IPS-NIHi7 (cell line): ENCODE measurements at regions not wholly inside any gene's neighbourhood (a gene's known extent, or its start where the extent isn't known, plus 50 kb on each side); places are given as distances from the start of the nearest gene placed in this dataset.

Experiments
- DNase-seq: peaks from one replicate; pipeline ENCODE4 v3.0.0; 2012; ENCODE audit warnings: mixed read lengths; ENCODE audit errors: extremely low spot score

DNA sequence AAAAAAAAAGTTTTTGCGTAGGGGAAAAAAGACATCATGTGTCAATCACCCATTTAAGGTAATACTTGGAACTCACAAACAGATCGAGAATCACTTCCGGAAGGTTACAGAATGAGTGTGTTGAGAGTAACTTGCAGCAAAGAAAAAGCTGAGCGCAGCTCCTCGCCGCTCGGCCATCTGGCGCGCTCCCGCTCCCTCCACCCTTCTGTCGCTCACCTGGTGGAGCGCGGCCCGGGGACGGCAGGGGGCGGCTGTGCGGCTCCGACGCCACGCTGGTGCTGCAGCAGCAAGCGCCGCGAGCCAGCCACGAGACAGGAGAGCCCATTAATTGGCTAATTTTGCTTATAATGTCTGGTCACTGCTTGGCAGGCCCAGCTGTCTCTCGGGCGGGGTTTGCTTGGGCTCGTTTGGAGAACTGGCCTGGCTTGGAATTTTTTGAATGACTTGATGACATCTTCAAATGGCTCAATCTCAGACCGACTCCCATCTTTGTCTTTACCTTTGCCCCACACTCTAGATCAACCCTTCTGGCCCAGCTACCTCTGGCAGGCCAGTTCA is 601.8 kb downstream of the CCDC171 start:
- peak; percentile 86 for DNase-seq

DNA sequence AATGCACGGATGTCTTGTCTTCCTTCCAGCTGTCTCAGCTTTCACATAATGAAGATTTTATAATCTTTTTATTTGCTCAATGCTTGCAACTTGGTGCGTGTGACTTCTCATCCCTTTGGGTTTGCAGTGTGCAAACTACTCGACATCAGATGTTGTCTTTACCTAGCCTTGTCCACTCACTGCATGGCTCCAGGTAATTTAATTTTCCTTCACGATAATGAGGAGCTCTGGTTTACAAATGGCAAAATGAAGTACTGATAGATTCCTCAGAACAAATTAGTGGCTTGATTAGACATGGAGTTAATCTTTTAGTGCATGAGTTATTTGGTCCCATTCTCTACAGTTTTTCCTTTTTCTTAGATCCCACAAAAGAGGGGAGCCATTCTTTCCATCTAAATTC is 603.0 kb downstream of the CCDC171 start:
- DNase-seq = no peak

DNA sequence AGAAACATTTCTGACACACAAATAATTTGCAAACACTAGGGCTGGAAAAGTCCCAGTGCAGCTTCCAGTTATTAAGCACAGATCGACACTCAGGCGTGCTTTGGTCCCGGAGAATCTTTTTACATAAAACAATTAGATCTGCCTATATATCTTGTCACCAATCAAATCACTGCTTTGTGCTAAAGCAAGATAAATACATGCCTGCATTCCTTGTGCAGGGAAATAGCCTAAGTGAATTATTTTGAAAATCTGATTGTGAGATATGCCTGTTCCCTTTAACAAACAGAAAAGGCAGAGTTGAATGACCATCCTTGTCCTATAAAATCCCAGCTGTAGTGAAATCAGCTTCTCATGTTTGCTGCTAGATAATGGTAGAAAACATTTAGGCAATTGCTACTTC is 604.4 kb downstream of the CCDC171 start:
- no peak for DNase-seq

DNA sequence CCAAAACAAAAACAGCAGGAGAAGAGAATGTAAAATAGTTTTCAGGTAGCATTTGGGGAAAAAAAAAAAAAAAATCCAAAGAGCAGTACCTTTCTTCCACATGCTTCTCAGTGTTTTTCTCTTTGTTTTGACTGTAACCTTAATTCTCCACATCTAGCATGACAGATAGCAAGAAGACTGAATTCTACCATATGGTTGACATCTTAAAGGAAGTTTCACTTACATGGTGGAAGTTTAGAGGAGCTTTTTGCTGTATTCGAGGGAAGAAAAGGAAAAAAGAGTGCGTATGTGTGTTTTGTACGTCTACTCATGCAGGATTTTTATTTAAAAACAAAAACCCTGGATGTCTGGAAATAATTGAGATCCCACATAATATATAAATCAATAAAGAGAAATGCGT is 604.8 kb downstream of the CCDC171 start:
- no peak for DNase-seq

DNA sequence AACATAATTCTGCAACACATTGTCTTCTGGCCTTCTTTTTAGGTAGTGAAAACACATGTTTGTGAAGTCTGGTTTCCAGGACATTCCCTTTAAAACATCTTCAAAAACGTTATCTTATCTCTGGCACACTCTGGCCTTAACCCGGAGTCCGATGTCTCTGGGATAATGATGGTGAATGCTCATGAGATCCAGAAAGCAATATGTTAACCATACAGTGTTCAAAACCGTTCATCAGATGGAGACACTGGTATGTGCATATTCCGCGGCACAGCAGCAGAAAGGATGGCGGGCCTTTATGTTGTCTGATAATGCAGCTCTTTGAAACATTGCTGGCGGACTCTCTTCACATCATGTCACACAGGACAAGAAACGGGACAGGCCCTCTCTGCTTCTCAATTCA is 605.2 kb downstream of the CCDC171 start:
- no peak for DNase-seq

DNA sequence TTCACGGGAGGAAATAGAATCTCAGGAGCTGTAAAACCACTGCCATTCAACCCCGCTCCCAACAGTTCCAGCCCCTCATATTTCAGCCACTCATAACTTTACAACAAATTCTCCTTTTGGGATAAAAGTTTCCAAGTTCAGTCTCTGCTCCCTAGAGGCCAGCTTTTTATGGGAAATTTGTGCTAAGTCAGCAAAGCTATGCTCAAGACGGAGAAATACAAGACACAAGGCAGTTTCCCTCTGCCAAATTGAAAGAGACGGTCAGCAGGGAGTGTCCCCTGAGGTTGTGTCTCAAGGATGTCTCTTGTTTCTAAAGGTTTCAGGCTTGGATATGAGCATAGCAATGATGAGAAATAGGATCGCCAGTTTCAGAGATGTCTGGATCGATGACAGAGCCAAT is 608.6 kb downstream of the CCDC171 start:
- DNase-seq = no peak

DNA sequence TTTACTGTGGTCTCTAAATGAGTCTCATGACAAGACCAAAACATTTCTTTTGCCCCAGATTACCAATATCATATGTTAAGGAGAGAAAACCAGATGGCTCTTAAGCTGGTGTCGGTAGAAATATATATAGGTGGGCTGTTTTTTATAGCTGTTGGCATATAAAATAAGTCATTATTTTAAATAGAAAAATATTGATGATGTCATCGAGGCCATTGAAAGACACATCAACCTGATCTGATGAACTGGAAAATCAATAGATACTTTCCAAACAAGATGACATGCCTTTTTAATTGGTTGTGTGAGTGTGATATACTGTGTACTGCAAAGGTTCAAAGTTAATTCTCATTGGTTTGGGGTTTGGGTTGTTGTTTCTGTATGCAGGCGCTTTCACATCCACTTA is 617.3 kb downstream of the CCDC171 start:
- DNase-seq = no peak

DNA sequence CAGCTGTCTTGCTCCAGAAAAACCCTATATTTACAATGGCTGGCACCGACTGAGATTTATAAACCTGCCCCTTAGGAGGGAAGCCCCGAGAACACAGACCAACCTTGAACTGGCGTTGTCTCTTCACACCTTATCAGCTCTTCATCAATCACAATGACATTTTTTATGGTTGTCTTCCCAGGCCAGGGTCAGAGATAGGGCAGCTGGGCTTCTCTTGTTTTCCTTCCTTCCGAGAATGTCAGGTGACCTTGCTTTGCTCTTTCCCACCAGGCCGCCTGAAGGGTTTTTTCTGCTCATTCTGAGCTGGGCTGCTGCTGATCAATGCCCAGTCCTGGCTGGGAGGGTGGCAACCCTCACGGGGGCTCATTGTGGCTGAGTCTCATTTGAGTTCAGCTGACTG is 619.1 kb downstream of the CCDC171 start:
- DNase-seq = no peak

DNA sequence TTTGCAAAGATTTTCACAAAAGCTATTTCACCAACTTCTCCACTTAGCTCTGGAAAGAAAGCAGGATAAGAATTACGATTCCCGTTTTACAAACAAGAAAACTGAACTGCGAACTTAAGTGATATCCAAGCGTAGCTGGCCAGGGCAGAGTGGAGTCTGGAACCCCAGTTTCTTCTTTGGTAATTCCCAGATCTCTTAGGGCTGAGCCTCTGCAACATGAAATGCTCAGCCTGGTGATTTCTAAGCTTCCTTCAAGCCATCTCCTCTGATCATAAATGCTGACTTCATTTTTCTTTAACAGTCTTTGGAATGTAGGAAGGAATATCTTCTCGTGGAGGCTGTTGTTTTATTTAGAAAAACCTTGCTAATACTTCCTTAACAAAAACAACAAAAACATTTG is 620.0 kb downstream of the CCDC171 start:
- DNase-seq = no peak

DNA sequence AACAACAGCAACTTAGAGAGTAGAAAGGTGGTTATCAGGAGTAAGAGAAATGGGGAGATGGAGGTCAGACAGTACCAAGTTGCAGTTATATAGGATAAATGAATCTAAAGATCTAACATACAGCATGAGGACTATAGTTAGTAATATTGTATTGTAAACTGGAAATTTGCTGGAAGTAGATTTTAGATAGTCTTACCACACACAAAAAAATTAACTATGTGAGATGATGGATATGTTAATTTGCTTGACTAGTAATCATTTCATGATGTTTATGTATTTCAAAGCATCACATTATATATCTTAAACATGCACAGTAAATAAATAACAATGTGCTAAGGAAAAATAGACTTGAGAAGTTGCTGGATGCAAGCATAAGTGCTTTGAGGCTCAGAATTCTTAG is 622.1 kb downstream of the CCDC171 start:
- DNase-seq = no peak

DNA sequence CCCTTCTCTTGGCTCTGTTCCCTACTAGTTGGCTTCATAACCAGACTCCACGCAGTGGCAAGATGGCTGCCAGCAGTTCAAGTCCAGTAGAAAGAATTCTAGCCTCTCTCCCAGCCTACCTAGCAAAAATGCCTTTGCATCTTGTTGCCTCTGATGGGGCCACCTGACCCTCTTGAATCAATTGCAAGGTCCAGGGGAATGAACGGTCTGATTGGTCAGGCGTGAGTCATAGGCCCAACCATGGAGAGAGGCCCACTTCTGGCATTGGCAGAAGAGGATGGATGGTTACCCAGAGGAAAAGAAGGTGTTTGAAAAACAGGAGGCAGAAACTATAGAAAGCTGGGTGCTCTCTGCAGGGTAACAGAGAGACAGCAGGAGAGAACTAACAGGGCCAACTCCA is 622.6 kb downstream of the CCDC171 start:
- no peak for DNase-seq

DNA sequence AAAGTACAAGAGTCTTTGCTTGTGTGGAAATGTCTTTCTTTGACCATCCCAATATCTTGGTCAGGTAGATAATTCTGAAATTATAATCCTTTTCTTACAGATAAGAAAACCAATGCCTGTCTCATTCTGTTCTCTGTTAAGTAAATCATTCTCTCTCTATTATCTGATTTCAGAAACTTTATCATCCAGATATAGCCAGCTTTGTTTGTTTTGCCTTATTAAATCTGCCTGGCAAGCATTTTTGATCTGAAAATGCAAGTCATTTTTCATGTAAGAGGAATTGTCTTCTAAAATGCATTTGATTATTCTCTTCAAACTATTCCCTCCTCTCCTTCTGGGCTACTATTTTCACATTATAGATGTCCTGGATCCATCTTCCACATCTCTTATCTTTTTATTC is 625.5 kb downstream of the CCDC171 start:
- DNase-seq = no peak

DNA sequence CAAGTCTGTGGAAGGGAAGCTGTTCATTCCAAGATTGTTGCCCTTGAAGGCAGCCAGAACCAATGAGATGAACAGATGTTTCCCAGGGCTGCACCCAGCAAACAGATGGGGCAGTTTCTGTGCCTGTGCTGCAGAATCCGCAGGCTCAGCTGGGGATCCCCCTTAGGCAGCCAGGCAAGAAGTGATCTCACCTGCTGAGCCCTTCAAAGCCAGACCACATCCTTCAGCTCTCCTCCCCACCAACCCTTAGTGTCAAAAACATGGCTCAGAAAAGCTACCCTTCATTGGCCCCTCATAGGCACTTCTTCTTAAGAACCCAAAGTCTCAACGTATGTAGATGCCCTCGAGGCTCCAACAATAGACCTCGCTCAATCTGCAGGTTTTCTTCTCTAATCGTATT is 626.7 kb downstream of the CCDC171 start:
- no peak for DNase-seq

DNA sequence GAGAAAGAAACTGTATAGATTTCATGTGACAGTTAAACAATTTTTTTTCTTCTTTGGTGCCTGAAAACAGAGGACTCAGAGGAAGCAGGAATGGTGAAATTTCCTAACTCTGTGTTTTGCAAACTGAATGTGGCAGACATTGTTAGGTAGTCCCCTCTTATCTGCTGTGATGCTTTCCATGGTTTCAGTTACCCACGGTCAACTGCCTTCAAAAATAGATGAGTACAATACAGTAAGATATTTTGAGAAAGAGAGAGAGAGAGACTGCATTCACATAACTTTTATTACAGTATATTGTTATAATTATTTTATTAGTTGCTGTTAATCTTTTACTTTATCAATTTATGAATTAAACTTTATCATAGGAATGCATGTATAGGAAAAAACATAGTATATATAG is 627.2 kb downstream of the CCDC171 start:
- DNase-seq = no peak

DNA sequence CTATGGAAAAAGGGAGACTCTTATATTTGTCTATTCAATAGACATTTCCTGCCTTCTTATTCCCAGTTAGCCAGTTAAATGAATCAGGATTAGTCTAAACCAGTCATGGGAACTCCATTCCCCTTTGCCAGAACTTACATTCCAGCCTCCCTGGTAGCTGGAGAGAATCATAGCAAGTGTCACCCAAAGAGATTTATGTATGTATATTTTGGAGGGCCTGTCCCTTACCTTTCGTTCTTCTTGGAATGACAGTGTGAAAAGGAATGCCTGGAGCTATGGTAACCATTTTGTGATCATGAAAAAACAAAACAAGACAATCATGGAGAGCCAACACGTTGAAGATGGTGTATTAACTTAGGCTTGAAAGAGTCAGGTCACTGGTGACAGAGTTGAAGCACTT is 627.7 kb downstream of the CCDC171 start:
- no peak for DNase-seq

DNA sequence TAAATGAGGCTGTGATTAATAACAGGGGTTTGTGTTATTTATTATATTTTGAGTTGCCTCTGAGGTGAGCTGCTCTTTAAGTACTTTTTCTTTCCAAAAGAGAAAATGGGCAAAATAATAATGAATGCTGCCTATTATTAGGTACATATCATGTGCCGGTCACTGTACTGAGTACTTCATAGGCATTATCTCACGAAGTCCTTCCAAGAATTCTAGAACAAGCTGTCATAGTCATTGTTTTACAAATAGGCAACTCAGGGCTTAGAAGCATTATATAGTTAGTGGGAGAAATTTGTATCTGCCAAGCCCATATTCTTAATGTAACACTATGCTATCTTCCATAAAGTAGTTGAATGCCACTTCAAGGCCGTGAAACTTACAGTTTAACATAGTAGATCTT is 628.7 kb downstream of the CCDC171 start:
- DNase-seq = no peak

DNA sequence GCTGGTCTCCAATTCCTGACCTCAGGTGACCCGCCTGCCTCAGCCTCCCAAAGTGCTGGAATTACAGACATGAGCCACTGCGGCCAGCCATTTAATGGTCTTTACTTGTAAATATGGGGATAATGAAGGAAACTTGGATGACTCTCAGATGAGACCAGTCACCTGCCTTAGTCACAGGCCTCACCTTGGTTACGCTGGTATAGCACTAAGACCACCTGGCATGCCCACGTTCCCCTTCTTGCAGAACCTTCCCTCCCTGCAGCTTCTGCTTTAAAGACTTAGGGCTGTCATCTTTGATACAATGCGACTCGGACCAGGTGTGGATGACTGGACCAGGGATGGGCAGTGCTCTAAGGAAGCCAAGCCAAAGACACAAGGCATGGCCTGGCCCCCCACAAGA is 629.9 kb downstream of the CCDC171 start:
- no peak for DNase-seq

DNA sequence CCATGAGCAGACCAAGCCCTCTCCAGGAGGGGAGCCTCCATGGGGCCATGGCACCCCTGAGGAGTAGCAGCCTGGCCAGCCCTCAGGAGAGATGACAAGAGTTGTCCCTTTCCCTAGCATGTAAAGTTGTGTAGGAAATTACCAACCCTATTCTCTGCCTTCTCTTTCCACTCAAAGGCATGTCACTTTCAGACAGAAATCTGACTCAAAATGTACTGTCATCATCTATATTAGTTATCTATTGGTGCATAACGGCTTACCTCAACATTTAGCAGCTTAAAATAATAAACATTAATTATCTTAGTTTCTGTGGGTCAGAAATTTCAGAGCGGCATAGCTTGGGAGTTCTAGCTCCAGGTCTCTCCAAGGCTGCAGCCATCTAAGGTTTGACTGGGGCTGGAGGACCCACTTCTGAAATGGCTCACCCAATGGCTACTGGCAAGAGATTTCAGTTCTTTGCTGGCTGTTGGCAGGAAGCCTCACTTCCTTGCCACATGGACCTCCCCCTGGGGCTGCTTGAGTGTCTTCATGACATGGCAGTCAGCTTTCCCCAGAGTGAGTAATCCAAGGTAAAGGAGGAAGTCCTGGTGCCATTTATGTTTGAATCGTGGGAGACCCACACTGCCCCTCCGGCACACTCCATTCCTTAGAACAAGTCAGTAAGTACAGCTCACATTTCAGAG is 632.3 kb downstream of the CCDC171 start:
- DNase-seq = no peak

DNA sequence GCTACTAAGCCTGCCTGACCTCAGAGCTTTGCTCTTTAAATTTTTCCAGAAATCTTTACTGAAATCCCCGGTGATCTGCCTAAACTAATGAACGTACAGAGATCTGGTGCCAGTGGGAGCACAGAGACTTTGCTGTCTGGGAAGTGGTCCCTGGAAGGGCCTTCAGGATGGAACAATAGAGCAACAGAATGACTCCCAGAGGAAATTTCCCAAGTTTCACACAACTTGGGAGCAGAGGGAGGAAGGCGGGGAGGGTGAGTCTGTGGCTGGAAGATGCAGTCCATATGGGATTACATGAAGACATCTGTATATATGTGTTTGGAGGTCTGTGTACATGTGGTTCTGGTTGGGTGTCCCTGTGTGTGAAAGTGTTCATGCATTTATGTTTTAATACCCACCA is 638.3 kb downstream of the CCDC171 start:
- no peak for DNase-seq

DNA sequence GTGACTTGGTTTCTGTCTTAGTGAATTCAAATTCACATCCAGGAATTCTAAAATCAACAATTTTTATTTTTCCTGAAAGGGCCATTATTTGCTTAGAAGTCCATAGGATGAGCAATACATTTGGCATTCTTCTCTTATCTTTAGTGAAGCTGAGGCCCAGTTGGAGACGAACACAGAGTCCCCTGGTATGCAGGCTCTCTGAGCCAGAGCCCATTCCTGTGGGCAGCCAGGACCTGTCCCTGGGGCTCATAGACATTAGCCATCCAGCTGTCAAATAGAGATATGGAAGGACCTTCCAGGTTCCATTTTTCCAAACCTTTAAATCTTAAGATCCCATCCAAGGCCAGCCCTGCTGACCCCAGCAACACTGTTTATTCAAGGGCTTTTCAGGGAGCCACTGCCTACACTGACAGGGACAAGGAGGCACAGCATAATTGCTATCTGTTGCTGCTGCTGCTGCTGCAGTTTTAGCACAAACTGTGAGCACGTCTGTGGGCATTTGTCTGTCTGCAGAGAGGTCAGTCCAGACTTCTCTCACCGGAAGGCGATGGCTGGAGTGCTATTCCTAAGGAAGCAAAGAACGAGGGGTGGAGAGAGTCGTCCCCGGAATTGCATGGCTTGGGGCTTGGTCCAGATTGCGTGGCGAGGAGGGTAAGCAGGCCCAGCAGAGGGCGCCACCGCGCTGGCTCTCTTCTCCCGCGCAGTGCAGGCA is 639.0 kb downstream of the CCDC171 start:
- DNase-seq = peak; percentile 92

DNA sequence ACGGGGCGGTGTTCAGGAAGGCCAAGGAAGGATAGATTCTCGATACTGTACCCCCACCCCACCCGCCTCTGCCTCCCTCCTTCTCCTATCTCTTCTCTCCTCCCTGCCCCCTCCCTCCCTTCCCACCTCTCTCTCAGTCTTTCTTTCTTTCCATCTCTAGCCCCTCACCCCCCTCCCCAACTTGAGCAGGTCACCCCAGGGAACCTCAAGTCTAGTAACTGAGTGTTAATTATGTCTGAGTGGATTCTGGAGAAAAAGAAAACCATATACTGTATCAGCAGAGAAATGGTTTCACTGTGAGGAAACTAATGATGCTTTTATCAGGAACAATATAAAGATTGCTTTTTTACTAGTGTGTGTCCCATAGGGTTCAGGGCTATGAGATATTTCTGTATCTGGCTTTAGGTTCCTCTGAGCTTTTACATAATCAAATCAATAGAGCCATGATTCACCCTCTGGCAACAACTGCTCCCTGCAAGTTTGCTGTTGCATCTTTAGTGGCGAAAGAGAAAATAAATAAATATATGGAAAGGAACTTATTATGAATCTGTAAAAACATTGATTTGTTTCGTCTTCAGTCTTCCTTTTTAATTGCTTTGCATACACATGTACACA is 639.7 kb downstream of the CCDC171 start:
- no peak for DNase-seq

DNA sequence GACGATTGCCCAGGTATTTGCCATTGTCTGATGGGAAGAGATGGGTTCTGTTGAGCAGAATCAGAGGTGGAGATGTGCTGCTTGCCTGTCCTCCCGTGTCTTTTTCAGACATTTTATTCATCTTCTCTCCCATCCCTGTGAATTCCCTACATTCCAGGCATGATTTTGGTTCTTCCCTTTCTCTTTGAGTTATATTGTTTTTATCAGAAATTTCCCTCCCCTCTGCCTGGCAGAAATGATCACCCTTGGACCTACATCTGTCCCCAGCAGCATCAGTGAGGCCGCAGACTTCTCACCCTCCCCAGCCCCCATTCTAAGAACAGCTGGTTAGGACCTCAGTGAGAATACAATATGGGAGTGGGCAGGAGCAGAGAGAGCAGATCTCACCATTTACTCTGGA is 640.2 kb downstream of the CCDC171 start:
- DNase-seq = no peak

DNA sequence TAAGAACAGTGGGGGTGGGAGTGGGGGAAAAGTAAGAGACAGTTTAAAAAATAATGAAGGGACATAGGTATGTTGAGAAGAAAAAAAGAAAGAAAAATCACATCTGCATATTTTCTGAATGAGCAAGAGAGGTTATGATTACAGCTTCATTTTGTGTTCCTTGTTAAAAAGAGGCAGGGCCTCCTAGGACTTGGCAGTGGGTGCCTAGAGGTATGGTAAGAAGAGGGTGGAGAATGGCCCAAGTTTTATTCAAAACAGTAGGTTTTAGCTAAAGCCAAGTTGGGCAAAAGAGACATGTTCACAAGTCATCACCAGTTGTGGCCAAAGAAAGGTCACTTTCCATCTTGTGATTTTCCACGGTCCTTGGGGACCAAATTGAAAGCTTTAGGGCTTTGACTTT is 643.4 kb downstream of the CCDC171 start:
- no peak for DNase-seq
